OCI-LY1 (cell line): ENCODE measurements at regions not wholly inside any gene's neighbourhood (a gene's known extent, or its start where the extent isn't known, plus 50 kb on each side); places are given as distances from the start of the nearest gene placed in this dataset.

ENCODE experiments used
- H2AFZ ChIP-seq: fragments of 200-600 bp; sonication (generic), shearing (Covaris generic); 2 replicates; pipeline ENCODE4 v1.6.0; 2014; ENCODE audit warnings: antibody characterized with exemption, mild to moderate bottlenecking, low read length
- H3F3A ChIP-seq: fragments of 200-600 bp; sonication (generic), shearing (Covaris generic); 2 replicates; pipeline ENCODE4 v1.6.0; 2014; ENCODE audit warnings: mild to moderate bottlenecking, antibody characterized with exemption, low read length, moderate library complexity; ENCODE audit not compliant: insufficient read depth
- H3K27ac ChIP-seq: fragments of 200-600 bp; sonication (generic); 2 replicates; pipeline ENCODE4 v1.5.1; 2014; ENCODE audit warnings: low read length, mixed run types, mild to moderate bottlenecking, low read depth; ENCODE audit not compliant: poor library complexity, severe bottlenecking
- H3K27me3 ChIP-seq: fragments of 200-600 bp; sonication (generic); 2 replicates; pipeline ENCODE4 v1.6.0; 2014; ENCODE audit warnings: antibody characterized with exemption, mild to moderate bottlenecking, low read length, moderate library complexity; ENCODE audit not compliant: insufficient read depth
- H3K36me3 ChIP-seq: fragments of 200-600 bp; sonication (generic); 2 replicates; pipeline ENCODE4 v1.6.1; 2014; ENCODE audit warnings: mild to moderate bottlenecking, antibody characterized with exemption, low read length, moderate library complexity, mixed read lengths; ENCODE audit not compliant: insufficient read depth
- H3K4me1 ChIP-seq: fragments of 200-600 bp; sonication (generic); 2 replicates; pipeline ENCODE4 v1.5.1; 2014; ENCODE audit warnings: mild to moderate bottlenecking, low read length, moderate library complexity; ENCODE audit not compliant: insufficient read depth, severe bottlenecking
- H3K4me2 ChIP-seq: fragments of 200-600 bp; sonication (generic), shearing (Covaris generic); 2 replicates; pipeline ENCODE4 v1.6.1; 2014; ENCODE audit warnings: low read length
- H3K4me3 ChIP-seq: fragments of 200-600 bp; sonication (generic); 2 replicates; pipeline ENCODE4 v1.5.1; 2014; ENCODE audit warnings: low read length, low read depth, mild to moderate bottlenecking, mixed read lengths; ENCODE audit not compliant: poor library complexity, severe bottlenecking
- H3K79me2 ChIP-seq: fragments of 200-600 bp; shearing (Covaris generic); 2 replicates; pipeline ENCODE4 v1.6.1; 2016; ENCODE audit warnings: mixed run types, low read length, mixed read lengths; ENCODE audit not compliant: insufficient read depth
- H3K9ac ChIP-seq: fragments of 200-600 bp; sonication (generic), shearing (Covaris generic); 2 replicates; pipeline ENCODE4 v1.6.1; 2014; ENCODE audit warnings: mild to moderate bottlenecking, low read length, mixed read lengths
- H3K9me2 ChIP-seq: fragments of 200-600 bp; sonication (generic), shearing (Covaris generic); 2 replicates; pipeline ENCODE4 v1.6.1; 2014; ENCODE audit warnings: low read depth, mild to moderate bottlenecking, low read length, mixed read lengths
- H3K9me3 ChIP-seq: fragments of 200-600 bp; shearing (Covaris generic); 2 replicates; pipeline ENCODE4 v1.6.1; 2014; ENCODE audit warnings: low read length, mixed read lengths
- H4K20me1 ChIP-seq: fragments of 200-600 bp; sonication (generic), shearing (Covaris generic); 2 replicates; pipeline ENCODE4 v1.6.0; 2016; ENCODE audit warnings: mild to moderate bottlenecking, low read length; ENCODE audit not compliant: insufficient read depth
- CTCF ChIP-seq: fragments of 200-600 bp; sonication (generic), shearing (Covaris generic); IDR thresholded peaks from 2 replicates; pipeline ENCODE4 v1.5.1; 2017; ENCODE audit warnings: mild to moderate bottlenecking, antibody characterized with exemption, low read length, moderate library complexity, mixed read lengths
- EZH2 ChIP-seq: fragments of 200-600 bp; sonication (generic), shearing (Covaris generic); IDR thresholded peaks from 2 replicates; pipeline ENCODE4 v1.8.0; 2017; ENCODE audit warnings: borderline replicate concordance, mixed run types, mild to moderate bottlenecking, antibody characterized with exemption, low read length, moderate library complexity, mixed read lengths

- Histone ChIP-seq H3K9me2 (no peaks in the 10 kb centered on the region), H3K27ac (no peak overlapping the region), H3F3A (no peaks in the 10 kb centered on the region), H3K4me3 (no peak overlapping the region), H3K9me3 (no peaks in the 10 kb centered on the region), H3K79me2 (no peaks in the 10 kb centered on the region), H3K4me2 (no peak overlapping the region), H3K9ac (no peak overlapping the region), H3K36me3 (no peaks in the 10 kb centered on the region), H3K27me3 (no peaks in the 10 kb centered on the region), H3K4me1 (no peaks in the 10 kb centered on the region), H2AFZ (no peak overlapping the region), H4K20me1 (no peaks in the 10 kb centered on the region)
- TF ChIP-seq EZH2 (no peak), CTCF (no peak)
Measured at GRCh38 chr16:54373534-54374520, 87.2 kb upstream of the IRX3 start.

DNA sequence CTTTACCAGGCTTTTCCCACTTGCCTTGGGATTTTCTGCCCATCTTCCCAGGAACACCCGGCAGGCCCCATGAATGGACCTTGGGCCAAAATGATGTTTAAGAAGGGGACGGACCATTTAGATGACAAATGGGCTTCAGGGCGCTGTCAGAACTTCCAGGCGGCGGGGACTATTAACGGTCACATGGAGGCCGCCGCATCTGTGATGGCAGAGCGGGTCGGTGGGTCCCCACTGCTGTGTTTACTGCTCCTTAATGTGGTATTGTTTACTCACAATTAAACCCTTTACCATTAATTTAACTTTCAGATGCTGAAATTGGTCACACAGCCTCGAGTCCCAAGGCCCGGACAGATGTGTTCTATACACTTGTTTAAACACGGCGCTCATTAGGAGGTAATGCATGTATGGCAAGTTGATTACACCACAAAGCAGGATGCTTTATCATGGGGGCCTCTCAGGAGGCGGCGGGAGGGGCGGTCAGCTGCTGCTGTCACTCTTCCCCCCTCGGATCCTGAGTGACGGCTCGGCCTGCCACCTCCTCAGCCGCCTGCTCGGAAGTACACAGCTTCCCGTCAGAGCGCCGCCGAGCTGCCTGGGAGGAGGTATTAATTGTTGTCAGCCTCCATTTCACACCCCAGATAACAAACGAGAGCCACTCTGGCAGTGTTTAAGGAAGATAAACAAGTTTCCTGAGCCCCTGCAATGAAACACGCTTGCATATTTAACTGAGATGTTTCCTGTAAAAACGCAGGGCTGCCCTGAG is 83.9 kb upstream of the IRX3 start:
- TF ChIP-seq EZH2 (no peak), CTCF (no peak)
- no peaks in the 10 kb centered on the region for H3K9me3 ChIP-seq
- no peaks in the 10 kb centered on the region for H3K9me2 ChIP-seq
- no peak overlapping the region for H3K9ac ChIP-seq
- no peaks in the 10 kb centered on the region for H3K79me2 ChIP-seq
- H3K27ac ChIP-seq: no peak overlapping the region
- no peaks in the 10 kb centered on the region for H3F3A ChIP-seq
- no peaks in the 10 kb centered on the region for H4K20me1 ChIP-seq
- no peaks in the 10 kb centered on the region for H3K36me3 ChIP-seq
- no peak overlapping the region for H3K4me2 ChIP-seq
- no peaks in the 10 kb centered on the region for H3K4me1 ChIP-seq
- no peak overlapping the region for H2AFZ ChIP-seq
- H3K27me3 ChIP-seq: no peaks in the 10 kb centered on the region
- H3K4me3 ChIP-seq: no peak overlapping the region

DNA sequence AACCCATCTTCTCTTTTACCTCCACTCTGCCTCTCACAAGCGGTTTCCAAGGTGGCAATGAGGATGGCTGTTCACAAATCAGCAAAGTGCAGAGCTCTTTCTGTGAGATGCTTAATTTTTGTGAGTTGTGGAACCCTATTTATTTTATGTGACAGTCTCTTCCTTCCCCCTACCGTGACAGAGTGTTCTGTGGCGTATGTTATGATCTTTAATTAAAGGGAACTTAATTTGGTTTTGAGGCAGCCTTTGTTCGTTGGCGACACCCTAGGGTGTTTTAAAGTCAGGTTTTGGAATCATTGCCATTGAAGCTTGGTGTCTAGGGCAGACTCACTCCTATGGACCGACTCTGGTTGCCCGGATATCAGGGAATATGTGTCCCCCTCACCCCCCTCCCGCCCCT is 83.3 kb upstream of the IRX3 start:
- H3F3A ChIP-seq: no peaks in the 10 kb centered on the region
- no peak overlapping the region for H3K4me2 ChIP-seq
- H3K36me3 ChIP-seq: no peaks in the 10 kb centered on the region
- no peak overlapping the region for H3K27ac ChIP-seq
- H3K4me1 ChIP-seq: no peaks in the 10 kb centered on the region
- H4K20me1 ChIP-seq: no peaks in the 10 kb centered on the region
- no peak for TF ChIP-seq CTCF
- TF ChIP-seq EZH2: no peak
- no peaks in the 10 kb centered on the region for H3K9me2 ChIP-seq
- no peak overlapping the region for H3K4me3 ChIP-seq
- H2AFZ ChIP-seq: no peak overlapping the region
- H3K9ac ChIP-seq: no peak overlapping the region
- H3K79me2 ChIP-seq: no peaks in the 10 kb centered on the region
- H3K9me3 ChIP-seq: no peaks in the 10 kb centered on the region
- H3K27me3 ChIP-seq: no peaks in the 10 kb centered on the region
